PC-9 (cell line): ENCODE measurements at regions not wholly inside any gene's neighbourhood (a gene's known extent, or its start where the extent isn't known, plus 50 kb on each side); places are given as distances from the start of the nearest gene placed in this dataset.

Experiments
- BruUV-seq: library from RNA; stranded (reverse); fragments of 400-500 nt; replicated peaks from 2 replicates; lab custom pipeline; 2021; lab: Mats Ljungman, UMichigan
- CTCF ChIA-PET: fragments of 300-600 bp; sonication (Branson Sonifier 250); formaldehyde crosslinking; loops from one replicate; lab custom pipeline; 2022; ENCODE audit warnings: antibody characterized with exemption; lab: Charles Lee
- POLR2A ChIA-PET: fragments of 300-600 bp; sonication (Branson Sonifier 250); formaldehyde crosslinking; loops from one replicate; lab custom pipeline; 2022; ENCODE audit warnings: antibody characterized with exemption; ENCODE audit not compliant: unreplicated experiment; lab: Charles Lee
- DNase-seq, 2 experiments: peaks; one replicate each; pipeline versions ENCODE4 v3.0.0 to v3.0.0-alpha.2; 2015 to 2022; ENCODE audit warnings: mixed read lengths in 1 of 2
- H2AFZ ChIP-seq: fragments of 200-600 bp; sonication (generic); 2 replicates; pipeline ENCODE4 v1.8.1; 2017; ENCODE audit warnings: antibody characterized with exemption
- H3F3A ChIP-seq: fragments of 200-600 bp; sonication (generic); 2 replicates; pipeline ENCODE4 v1.8.1; 2017; ENCODE audit warnings: antibody characterized with exemption, mild to moderate bottlenecking, low read depth; ENCODE audit not compliant: insufficient read depth
- H3K27ac ChIP-seq: fragments of 200-600 bp; sonication (generic); 2 replicates; pipeline ENCODE4 v1.6.1; 2016; ENCODE audit warnings: mixed run types
- H3K27me3 ChIP-seq: fragments of 200-600 bp; sonication (generic); 2 replicates; pipeline ENCODE4 v1.6.1; 2016; ENCODE audit warnings: low read depth, mixed run types; ENCODE audit not compliant: insufficient read depth
- H3K36me3 ChIP-seq: fragments of 200-600 bp; sonication (generic); 2 replicates; pipeline ENCODE4 v1.6.1; 2016; ENCODE audit warnings: low read depth, mixed run types
- H3K4me1 ChIP-seq: fragments of 200-600 bp; sonication (generic); replicated peaks from 2 replicates; pipeline ENCODE4 v1.6.1; 2016; ENCODE audit warnings: mixed run types; ENCODE audit not compliant: insufficient read depth
- H3K4me2 ChIP-seq: fragments of 200-600 bp; sonication (generic); 2 replicates; pipeline ENCODE4 v1.6.1; 2017; ENCODE audit warnings: mixed run types
- H3K4me3 ChIP-seq: fragments of 200-600 bp; sonication (generic); 2 replicates; pipeline ENCODE4 v1.6.1; 2016; ENCODE audit warnings: mixed run types
- H3K79me2 ChIP-seq: fragments of 200-600 bp; sonication (generic); 2 replicates; pipeline ENCODE4 v1.6.1; 2017; ENCODE audit warnings: low read depth, mixed run types
- H3K9me2 ChIP-seq: fragments of 200-600 bp; sonication (generic); 2 replicates; pipeline ENCODE4 v1.8.1; 2017; ENCODE audit warnings: mild to moderate bottlenecking; ENCODE audit not compliant: insufficient read depth
- H3K9me3 ChIP-seq: fragments of 200-600 bp; sonication (generic); 2 replicates; pipeline ENCODE4 v1.8.1; 2016; ENCODE audit warnings: low read depth; ENCODE audit not compliant: insufficient read depth
- H4K20me1 ChIP-seq: fragments of 200-600 bp; sonication (generic); 2 replicates; pipeline ENCODE4 v1.8.1; 2017; ENCODE audit not compliant: insufficient read depth
- EZH2 ChIP-seq: fragments of 200-600 bp; sonication (generic); IDR thresholded peaks from 2 replicates; pipeline ENCODE4 v1.8.0; 2017; ENCODE audit warnings: antibody characterized with exemption, low read depth
- intact Hi-C: fragments of 100-400 bp; cut with micrococcal nuclease; formaldehyde crosslinking; loops from one replicate; pipeline ENCODE4 v1.10.0; 2022; ENCODE audit not compliant: unreplicated experiment
- TF ChIP-seq, protein P1 (sequence below): fragments of 200-600 bp; sonication (generic); conservative IDR thresholded peaks from 2 replicates; pipeline ENCODE4 v1.6.1; 2017; ENCODE audit warnings: mixed run types, antibody characterized with exemption, mild to moderate bottlenecking, moderate library complexity

GRCh38 chr9:95788021-95788420 lies 87.5 kb upstream of the ERCC6L2 start:
- H3K9me2 ChIP-seq = no peaks in the 10 kb centered on the region
- no peaks in the 10 kb centered on the region for H4K20me1 ChIP-seq
- 0 out of 2 replicates have a peak, but pooled peaks cover 6% of the 10 kb centered on the region for H3K27me3 ChIP-seq
- no peaks in the 10 kb centered on the region; the same call in 1 of the 2 replicates for H3K9me3 ChIP-seq
- peak in 1 of 2 experiments; percentile 34 for DNase-seq
- POLR2A ChIA-PET = interaction anchor here (0.6 to 0.7 kb wide), 2 partner anchors 79 to 407 kb away, joined by 4 to 9 read pairs; no protein-coding TSS in a partner anchor
- no peaks in the 10 kb centered on the region for H3F3A ChIP-seq
- H3K79me2 ChIP-seq = no peaks in the 10 kb centered on the region
- H3K27ac ChIP-seq = no peak overlapping the region
- H3K4me3 ChIP-seq = no peak overlapping the region
- intact Hi-C loops = no loop called here
- H3K4me1 ChIP-seq = no peaks in the 10 kb centered on the region
- no peaks in the 10 kb centered on the region for H3K36me3 ChIP-seq
- CTCF ChIA-PET = no interaction called here
- no peak overlapping the region for H3K4me2 ChIP-seq
- TF ChIP-seq, protein P1, sequence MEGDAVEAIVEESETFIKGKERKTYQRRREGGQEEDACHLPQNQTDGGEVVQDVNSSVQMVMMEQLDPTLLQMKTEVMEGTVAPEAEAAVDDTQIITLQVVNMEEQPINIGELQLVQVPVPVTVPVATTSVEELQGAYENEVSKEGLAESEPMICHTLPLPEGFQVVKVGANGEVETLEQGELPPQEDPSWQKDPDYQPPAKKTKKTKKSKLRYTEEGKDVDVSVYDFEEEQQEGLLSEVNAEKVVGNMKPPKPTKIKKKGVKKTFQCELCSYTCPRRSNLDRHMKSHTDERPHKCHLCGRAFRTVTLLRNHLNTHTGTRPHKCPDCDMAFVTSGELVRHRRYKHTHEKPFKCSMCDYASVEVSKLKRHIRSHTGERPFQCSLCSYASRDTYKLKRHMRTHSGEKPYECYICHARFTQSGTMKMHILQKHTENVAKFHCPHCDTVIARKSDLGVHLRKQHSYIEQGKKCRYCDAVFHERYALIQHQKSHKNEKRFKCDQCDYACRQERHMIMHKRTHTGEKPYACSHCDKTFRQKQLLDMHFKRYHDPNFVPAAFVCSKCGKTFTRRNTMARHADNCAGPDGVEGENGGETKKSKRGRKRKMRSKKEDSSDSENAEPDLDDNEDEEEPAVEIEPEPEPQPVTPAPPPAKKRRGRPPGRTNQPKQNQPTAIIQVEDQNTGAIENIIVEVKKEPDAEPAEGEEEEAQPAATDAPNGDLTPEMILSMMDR = no peak
- no peak for TF ChIP-seq EZH2
- BruUV-seq = no TSS peak
- H2AFZ ChIP-seq = no peak overlapping the region

DNA sequence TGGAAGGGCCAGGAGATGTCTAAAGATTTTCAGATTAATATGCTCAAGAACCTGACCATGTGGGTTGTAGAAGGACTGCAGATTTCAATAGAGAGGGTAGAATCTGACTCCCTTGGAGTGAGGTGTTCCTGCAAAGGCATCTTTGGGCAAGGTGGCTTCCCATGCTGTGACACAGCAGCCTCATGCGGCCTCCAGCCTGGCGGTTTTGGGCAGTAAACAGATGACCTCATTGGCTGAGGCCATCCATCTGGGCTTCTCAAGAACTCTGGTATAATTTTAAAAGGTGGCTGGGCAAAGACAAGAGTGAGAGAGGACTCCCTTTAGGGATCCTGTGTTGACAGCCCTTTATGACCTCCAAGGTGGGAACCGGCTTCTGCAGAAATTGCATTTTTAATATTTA lies 90.3 kb upstream of the ERCC6L2 start:
- DNase-seq = no peak
- Histone ChIP-seq H3K79me2 (no peaks in the 10 kb centered on the region), H3F3A (no peaks in the 10 kb centered on the region), H3K36me3 (no peaks in the 10 kb centered on the region), H3K4me2 (no peak overlapping the region), H3K4me1 (no peaks in the 10 kb centered on the region), H4K20me1 (no peaks in the 10 kb centered on the region), H2AFZ (no peak overlapping the region), H3K27ac (no peak overlapping the region), H3K9me3 (no peaks in the 10 kb centered on the region), H3K27me3 (0 out of 2 replicates have a peak, but pooled peaks cover 6% of the 10 kb centered on the region), H3K9me2 (no peaks in the 10 kb centered on the region), H3K4me3 (no peak overlapping the region)
- TF ChIP-seq, protein P1 = no peak
- POLR2A ChIA-PET = no interaction called here
- CTCF ChIA-PET = no interaction called here
- intact Hi-C loops = no loop called here
- no TSS peak for BruUV-seq

DNA sequence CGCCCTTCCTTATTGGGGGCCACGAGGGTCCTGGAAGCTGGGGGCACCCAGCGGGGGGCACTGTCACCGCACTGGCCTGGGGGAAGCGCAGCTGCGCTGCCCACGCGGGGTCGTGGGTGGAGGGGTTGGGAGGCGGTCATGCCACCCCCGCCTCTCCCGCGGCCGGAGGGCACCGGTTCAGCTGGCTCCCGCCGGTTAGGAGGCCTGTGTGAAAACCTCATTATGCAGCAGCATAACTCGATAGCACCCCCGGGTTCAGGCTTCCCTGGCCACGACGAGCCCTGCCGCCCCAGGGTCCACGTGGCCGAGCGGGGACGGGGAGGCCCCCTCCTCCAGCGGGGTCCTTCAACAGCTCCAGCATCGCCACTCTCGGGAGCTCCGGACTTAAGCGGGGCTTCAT lies 91.2 kb upstream of the ERCC6L2 start:
- Histone ChIP-seq H3K4me2 (no peak overlapping the region), H3K9me3 (no peaks in the 10 kb centered on the region), H3K36me3 (no peaks in the 10 kb centered on the region), H3K27ac (no peak overlapping the region), H3K4me1 (no peaks in the 10 kb centered on the region), H3K4me3 (no peak overlapping the region), H3K79me2 (no peaks in the 10 kb centered on the region), H3K27me3 (0 out of 2 replicates have a peak, but pooled peaks cover 6% of the 10 kb centered on the region), H2AFZ (no peak overlapping the region), H3F3A (no peaks in the 10 kb centered on the region), H3K9me2 (no peaks in the 10 kb centered on the region), H4K20me1 (no peaks in the 10 kb centered on the region)
- no TSS peak for BruUV-seq
- DNase-seq = no peak
- CTCF ChIA-PET = no interaction called here
- TF ChIP-seq EZH2 = no peak
- TF ChIP-seq, protein P1 = no peak
- POLR2A ChIA-PET = no interaction called here
- intact Hi-C loops = no loop called here
